VCaP (cell line): ENCODE measurements at regions not wholly inside any gene's neighbourhood (a gene's known extent, or its start where the extent isn't known, plus 50 kb on each side); places are given as distances from the start of the nearest gene placed in this dataset.
"Not testable (repeated sequence)": the region's sequence is repeated elsewhere in the genome, so short reads cannot be mapped to it uniquely, and the experiment has no call there.

Experiments
- H3K27ac ChIP-seq: fragments of 450-650 bp; 2 replicates; pipeline ENCODE4 v1.5.1; 2017
- TF ChIP-seq, protein P1 (sequence below): fragments of 450-650 bp; conservative IDR thresholded peaks from 2 replicates; pipeline ENCODE4 v1.5.1; 2017; ENCODE audit warnings: mild to moderate bottlenecking, moderate library complexity

- TF ChIP-seq, protein P1, sequence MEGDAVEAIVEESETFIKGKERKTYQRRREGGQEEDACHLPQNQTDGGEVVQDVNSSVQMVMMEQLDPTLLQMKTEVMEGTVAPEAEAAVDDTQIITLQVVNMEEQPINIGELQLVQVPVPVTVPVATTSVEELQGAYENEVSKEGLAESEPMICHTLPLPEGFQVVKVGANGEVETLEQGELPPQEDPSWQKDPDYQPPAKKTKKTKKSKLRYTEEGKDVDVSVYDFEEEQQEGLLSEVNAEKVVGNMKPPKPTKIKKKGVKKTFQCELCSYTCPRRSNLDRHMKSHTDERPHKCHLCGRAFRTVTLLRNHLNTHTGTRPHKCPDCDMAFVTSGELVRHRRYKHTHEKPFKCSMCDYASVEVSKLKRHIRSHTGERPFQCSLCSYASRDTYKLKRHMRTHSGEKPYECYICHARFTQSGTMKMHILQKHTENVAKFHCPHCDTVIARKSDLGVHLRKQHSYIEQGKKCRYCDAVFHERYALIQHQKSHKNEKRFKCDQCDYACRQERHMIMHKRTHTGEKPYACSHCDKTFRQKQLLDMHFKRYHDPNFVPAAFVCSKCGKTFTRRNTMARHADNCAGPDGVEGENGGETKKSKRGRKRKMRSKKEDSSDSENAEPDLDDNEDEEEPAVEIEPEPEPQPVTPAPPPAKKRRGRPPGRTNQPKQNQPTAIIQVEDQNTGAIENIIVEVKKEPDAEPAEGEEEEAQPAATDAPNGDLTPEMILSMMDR, result no peak
- no peak overlapping the region for H3K27ac ChIP-seq
Measured at GRCh38 chr1:30444850-30445249, 278.5 kb downstream of the MATN1 start.

GRCh38 chr1:30444401-30444800, 279.0 kb downstream of the MATN1 start:
- TF ChIP-seq, protein P1, result no peak
- no peak overlapping the region for H3K27ac ChIP-seq

DNA sequence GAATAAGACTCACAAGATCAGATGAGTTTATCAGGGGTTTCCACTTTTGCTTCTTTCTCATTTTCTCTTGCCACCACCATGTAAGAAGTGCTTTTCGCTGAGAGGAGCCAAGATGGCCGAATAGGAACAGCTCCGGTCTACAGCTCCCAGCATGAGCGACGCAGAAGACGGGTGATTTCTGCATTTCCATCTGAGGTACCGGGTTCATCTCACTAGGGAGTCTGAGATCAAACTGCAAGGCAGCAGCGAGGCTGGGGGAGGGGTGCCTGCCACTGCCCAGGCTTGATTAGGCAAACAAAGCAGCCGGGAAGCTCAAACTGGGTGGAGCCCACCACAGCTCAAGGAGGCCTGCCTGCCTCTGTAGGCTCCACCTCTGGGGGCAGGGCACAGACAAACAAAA, 285.1 kb downstream of the MATN1 start:
- not testable (repeated sequence) for H3K27ac ChIP-seq

DNA sequence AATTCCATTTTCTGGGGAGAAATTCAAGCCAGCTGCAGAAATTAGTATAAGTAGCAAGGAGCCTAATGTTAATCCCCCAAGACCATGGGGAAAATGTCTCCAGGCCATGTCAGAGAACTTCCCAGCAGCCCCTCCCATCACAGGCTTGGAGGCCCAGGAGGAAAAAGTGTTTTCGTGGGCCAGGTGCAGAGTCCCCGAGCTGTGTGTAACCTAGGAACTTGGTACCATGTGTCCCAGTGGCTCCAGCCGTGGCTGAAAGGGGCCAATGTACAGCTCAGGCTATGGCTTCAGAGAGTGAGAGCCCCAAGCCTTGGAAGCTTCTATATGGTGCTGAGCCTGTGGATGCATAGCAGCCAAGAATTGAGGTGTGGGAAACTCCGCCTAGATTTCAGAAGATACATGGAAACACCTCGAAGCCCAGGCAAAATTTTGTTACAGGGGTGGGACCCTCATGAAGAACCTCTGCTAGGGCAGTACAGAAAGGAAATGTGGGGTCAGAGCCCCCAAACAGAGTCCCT, 286.3 kb downstream of the MATN1 start:
- TF ChIP-seq, protein P1, result no peak
- no peak overlapping the region for H3K27ac ChIP-seq

DNA sequence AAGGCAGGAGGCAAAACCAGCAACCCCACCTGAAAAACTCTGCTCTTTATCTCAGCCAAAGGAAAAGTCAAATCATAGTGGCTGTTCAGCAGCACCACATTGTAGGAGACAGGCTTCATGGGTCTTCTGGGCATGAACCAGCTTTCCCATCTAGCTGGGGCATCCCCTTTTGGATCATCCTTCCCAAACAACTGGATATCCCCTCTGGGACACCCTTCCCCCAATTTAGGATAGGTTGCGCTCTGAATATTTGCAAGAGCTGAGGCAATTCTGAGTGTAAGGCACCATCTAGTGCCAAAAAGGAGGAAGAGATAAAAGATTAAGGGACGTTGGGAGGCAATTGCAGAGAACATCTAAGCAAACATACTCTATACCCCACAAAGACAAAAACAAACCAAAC, 295.8 kb downstream of the MATN1 start:
- H3K27ac ChIP-seq, result no peak overlapping the region
- TF ChIP-seq, protein P1, result no peak

DNA sequence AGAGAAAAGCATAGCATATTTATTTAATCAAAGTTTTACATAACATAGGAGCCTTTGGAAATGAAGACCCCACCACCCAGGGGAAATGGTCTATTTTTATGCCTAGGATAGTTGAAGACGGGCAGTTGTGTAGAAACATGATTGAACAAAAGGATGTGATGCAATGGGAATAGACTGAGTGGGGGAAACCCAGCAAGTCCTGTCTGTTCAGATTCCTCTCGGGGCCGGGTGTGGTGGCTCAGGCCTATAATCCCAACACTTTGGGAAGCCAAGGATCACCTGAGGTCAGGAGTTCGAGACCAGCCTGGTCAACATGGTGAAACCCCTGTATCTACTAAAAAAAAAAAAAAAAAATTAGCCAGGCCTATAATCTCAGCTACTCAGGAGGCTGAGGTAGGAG, 298.3 kb downstream of the MATN1 start:
- TF ChIP-seq, protein P1, result no peak
- H3K27ac ChIP-seq, result no peak overlapping the region

DNA sequence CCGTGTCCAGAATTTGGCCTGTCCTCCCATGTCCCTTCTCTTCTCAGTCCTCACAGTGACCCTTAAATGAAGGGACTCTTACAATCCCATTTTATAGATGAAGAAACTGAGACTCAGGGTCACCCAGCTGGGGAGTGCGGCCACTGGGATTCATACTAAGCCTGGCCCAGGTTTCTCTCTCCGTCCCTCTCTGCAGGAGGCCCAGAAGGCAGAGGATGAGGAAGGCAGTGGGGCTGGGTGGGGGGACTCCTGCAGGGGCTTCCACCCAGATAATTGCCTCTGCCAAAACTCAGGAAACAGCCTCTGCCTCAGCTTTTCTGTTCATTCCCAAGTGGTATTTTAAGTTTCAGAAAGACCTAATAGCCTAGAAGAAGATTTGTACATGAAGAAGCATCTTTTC, 299.8 kb downstream of the MATN1 start:
- TF ChIP-seq, protein P1, result no peak
- no peak overlapping the region for H3K27ac ChIP-seq

- H3K27ac ChIP-seq, result no peak overlapping the region
- TF ChIP-seq, protein P1, result no peak
Measured at GRCh38 chr1:30422251-30422650, 301.1 kb downstream of the MATN1 start.
